Common myeloid progenitor, CD34-positive (primary cell): ENCODE measurements at regions not wholly inside any gene's neighbourhood (a gene's known extent, or its start where the extent isn't known, plus 50 kb on each side); places are given as distances from the start of the nearest gene placed in this dataset.

ENCODE experiments used
- CTCF ChIA-PET: fragments of 350-600 bp; sonication (Branson Sonifier 250); formaldehyde crosslinking; loops from one replicate; lab custom pipeline; 2021; ENCODE audit warnings: antibody characterized with exemption; lab: Charles Lee
- POLR2A ChIA-PET: fragments of 350-600 bp; sonication (Branson Sonifier 250); formaldehyde crosslinking; loops from one replicate; lab custom pipeline; 2021; ENCODE audit warnings: antibody characterized with exemption; lab: Charles Lee
- DNase-seq, 3 donors: peaks; one replicate each; pipeline versions ENCODE4 v3.0.0 to v3.0.0-alpha.2; 2013
- H3K27ac ChIP-seq, 2 experiments: 1 replicate in 1 of 2; 2 replicates in 1 of 2; pipeline ENCODE4 v1.7.0; 2013; ENCODE audit warnings: inconsistent platforms in 2 of 2, low read length in 2 of 2, mild to moderate bottlenecking in 2 of 2, low read depth in 1 of 2, moderate library complexity in 1 of 2; ENCODE audit not compliant: severe bottlenecking in 2 of 2, insufficient read depth in 1 of 2, poor library complexity in 1 of 2
- H3K27me3 ChIP-seq, 5 experiments: replicated peaks in 2 of 5; 1 replicate in 3 of 5; 2 replicates in 2 of 5; pipeline versions ENCODE4 v1.6.1 to v1.7.0; 2013; ENCODE audit warnings: low read length in 4 of 5, mild to moderate bottlenecking in 2 of 5, moderate library complexity in 2 of 5, inconsistent platforms in 1 of 5; ENCODE audit not compliant: insufficient read depth in 5 of 5, control insufficient read depth in 4 of 5
- H3K36me3 ChIP-seq, 4 experiments: 1 replicate in 2 of 4; 2 replicates in 2 of 4; pipeline versions ENCODE4 v1.6.1 to v1.7.0; 2013; ENCODE audit warnings: low read length in 3 of 4, control low read depth in 1 of 4, mild to moderate bottlenecking in 1 of 4; ENCODE audit not compliant: control insufficient read depth in 4 of 4, insufficient read depth in 4 of 4
- H3K4me1 ChIP-seq, 4 experiments: 1 replicate in 3 of 4; 2 replicates in 1 of 4; pipeline versions ENCODE4 v1.6.1 to v1.7.1; 2013; ENCODE audit warnings: low read length in 3 of 4, mild to moderate bottlenecking in 3 of 4, control low read depth in 1 of 4, inconsistent platforms in 1 of 4, moderate library complexity in 1 of 4; ENCODE audit not compliant: control insufficient read depth in 4 of 4, insufficient read depth in 4 of 4; ENCODE audit errors: control extremely low read depth in 1 of 4
- H3K4me3 ChIP-seq, 7 experiments: 1 replicate in 4 of 7; 2 replicates in 3 of 7; pipeline versions ENCODE4 v1.5.1 to v1.7.0; 2013; ENCODE audit warnings: mild to moderate bottlenecking in 7 of 7, low read length in 6 of 7, moderate library complexity in 6 of 7, inconsistent platforms in 2 of 7, low read depth in 2 of 7, control low read depth in 1 of 7; ENCODE audit not compliant: insufficient read depth in 4 of 7, control insufficient read depth in 1 of 7; ENCODE audit errors: extremely low read depth in 1 of 7
- H3K9me3 ChIP-seq, 5 experiments: 1 replicate in 4 of 5; 2 replicates in 1 of 5; pipeline versions ENCODE4 v1.6.1 to v1.7.1; 2013; ENCODE audit warnings: low read length in 4 of 5, mild to moderate bottlenecking in 2 of 5, inconsistent platforms in 1 of 5, low read depth in 1 of 5, moderate library complexity in 1 of 5; ENCODE audit not compliant: control insufficient read depth in 4 of 5, insufficient read depth in 2 of 5; ENCODE audit errors: control extremely low read depth in 1 of 5
- WGBS: methylation state at CpG from one replicate; pipeline ENCODE4 v1.1.5; 2013; ENCODE audit not compliant: insufficient coverage; 5-methylcytosine and 5-hydroxymethylcytosine counted together

GRCh38 chr14:80383223-80383622 lies 171.9 kb upstream of the DIO2 start:
- Histone ChIP-seq H3K36me3 (no peaks in the 10 kb centered on the region), H3K4me3 (no peak overlapping the region), H3K27me3 (no peaks in the 10 kb centered on the region), H3K27ac (no peak overlapping the region), H3K9me3 (no peaks in the 10 kb centered on the region), H3K4me1 (no peaks in the 10 kb centered on the region)
- ChIA-PET CTCF (no interaction called here), POLR2A (no interaction called here)
- DNase-seq, result no peak
- WGBS, result no CpG with 5 or more reads among the region's 1 CpG

- no peak for DNase-seq
- no peaks in the 10 kb centered on the region for H3K36me3 ChIP-seq
- ChIA-PET CTCF (no interaction called here), POLR2A (no interaction called here)
- no peak overlapping the region for H3K27ac ChIP-seq
- no peak overlapping the region for H3K4me3 ChIP-seq
- H3K4me1 ChIP-seq, result no peaks in the 10 kb centered on the region
- no peaks in the 10 kb centered on the region for H3K9me3 ChIP-seq
- 97% methylated on average over 4 of the region's 5 CpGs for WGBS
- H3K27me3 ChIP-seq, result no peaks in the 10 kb centered on the region
These were observed 170.6 kb upstream of the DIO2 start for GRCh38 chr14:80381807-80382363.

- WGBS, result no CpG with 5 or more reads among the region's 1 CpG
- CTCF ChIA-PET, result no interaction called here
- Histone ChIP-seq H3K9me3 (peaks cover 0 to 1% (median 0%) of the 10 kb centered on the region in 5 experiments), H3K4me3 (no peak overlapping the region), H3K36me3 (no peaks in the 10 kb centered on the region), H3K4me1 (no peaks in the 10 kb centered on the region), H3K27ac (no peak overlapping the region), H3K27me3 (no peaks in the 10 kb centered on the region)
- DNase-seq, result no peak
- POLR2A ChIA-PET, result no interaction called here
These were observed 167.7 kb upstream of the DIO2 start for GRCh38 chr14:80379035-80379434.

GRCh38 chr14:80378084-80378690 lies 166.9 kb upstream of the DIO2 start:
- 90% methylated on average over 9 of the region's 9 CpGs for WGBS
- DNase-seq, result no peak
- no peak overlapping the region for H3K27ac ChIP-seq
- H3K9me3 ChIP-seq, result peaks cover 0 to 1% (median 0%) of the 10 kb centered on the region in 5 experiments
- H3K4me3 ChIP-seq, result no peak overlapping the region
- CTCF ChIA-PET, result no interaction called here
- POLR2A ChIA-PET, result no interaction called here
- H3K4me1 ChIP-seq, result no peaks in the 10 kb centered on the region
- no peaks in the 10 kb centered on the region for H3K36me3 ChIP-seq
- no peaks in the 10 kb centered on the region for H3K27me3 ChIP-seq

GRCh38 chr14:80364816-80365215 lies 153.5 kb upstream of the DIO2 start:
- H3K36me3 ChIP-seq, result no peaks in the 10 kb centered on the region
- no peak overlapping the region for H3K27ac ChIP-seq
- no peak for DNase-seq
- H3K9me3 ChIP-seq, result no peaks in the 10 kb centered on the region
- WGBS, result 67% methylated on average over 1 of the region's 2 CpGs
- ChIA-PET POLR2A (no interaction called here), CTCF (no interaction called here)
- H3K4me3 ChIP-seq, result no peak overlapping the region
- H3K4me1 ChIP-seq, result no peaks in the 10 kb centered on the region
- no peaks in the 10 kb centered on the region for H3K27me3 ChIP-seq

GRCh38 chr14:80364274-80364673 lies 153.0 kb upstream of the DIO2 start:
- POLR2A ChIA-PET, result no interaction called here
- no CpG with 5 or more reads among the region's 1 CpG for WGBS
- peak in 2 of 3 donors; percentile 4 for DNase-seq

GRCh38 chr14:80358112-80358511 lies 146.8 kb upstream of the DIO2 start:
- H3K4me3 ChIP-seq, result no peak overlapping the region
- no peaks in the 10 kb centered on the region for H3K36me3 ChIP-seq
- POLR2A ChIA-PET, result no interaction called here
- 81% methylated on average over 5 of the region's 5 CpGs for WGBS
- no peaks in the 10 kb centered on the region for H3K9me3 ChIP-seq
- H3K27ac ChIP-seq, result no peak overlapping the region
- no peak for DNase-seq
- H3K4me1 ChIP-seq, result no peaks in the 10 kb centered on the region
- peaks cover 0 to 2% (median 0%) of the 10 kb centered on the region in 5 experiments for H3K27me3 ChIP-seq
- CTCF ChIA-PET, result no interaction called here

More at GRCh38 chr14:80364274-80364673, 153.0 kb upstream of the DIO2 start:
- CTCF ChIA-PET, result no interaction called here
- no peak overlapping the region for H3K4me3 ChIP-seq
- no peak overlapping the region for H3K27ac ChIP-seq
- no peaks in the 10 kb centered on the region for H3K9me3 ChIP-seq
- no peaks in the 10 kb centered on the region for H3K4me1 ChIP-seq
- no peaks in the 10 kb centered on the region for H3K27me3 ChIP-seq
- H3K36me3 ChIP-seq, result no peaks in the 10 kb centered on the region
